CD4-positive, alpha-beta T cell (primary cell): ENCODE measurements at regions not wholly inside any gene's neighbourhood (a gene's known extent, or its start where the extent isn't known, plus 50 kb on each side); places are given as distances from the start of the nearest gene placed in this dataset.

Experiments used
- ATAC-seq: fragments of 200-7000 bp; cut with Tn5 transposase; one replicate; pipeline ENCODE4 v1.10.0; 2022; ENCODE audit warnings: mild to moderate bottlenecking; ENCODE audit not compliant: poor library complexity
- CTCF ChIA-PET: fragments of 350-600 bp; sonication (Branson Sonifier 250); formaldehyde crosslinking; loops from one replicate; lab custom pipeline; 2021; ENCODE audit warnings: antibody characterized with exemption, inconsistent platforms; lab: Charles Lee
- POLR2A ChIA-PET: fragments of 350-600 bp; sonication (Branson Sonifier 250); formaldehyde crosslinking; loops from one replicate; lab custom pipeline; 2021; ENCODE audit warnings: antibody characterized with exemption, inconsistent platforms; lab: Charles Lee
- DNase-seq, 14 experiments: peaks; one replicate each; pipeline ENCODE4 v3.0.0-alpha.2; 2013 to 2020; ENCODE audit warnings: mixed read lengths in 2 of 14
- H3K27ac ChIP-seq, 2 donors: one replicate each; pipeline versions ENCODE4 v1.5.1 to v1.7.0; 2013; ENCODE audit warnings: low read length in 2 of 2, low read depth in 1 of 2, mild to moderate bottlenecking in 1 of 2
- H3K27me3 ChIP-seq, 2 experiments: 1 replicate in 1 of 2; 2 replicates in 1 of 2; pipeline versions ENCODE4 v1.6.1 to v1.7.0; 2013; ENCODE audit warnings: low read length in 2 of 2, control low read depth in 1 of 2, mild to moderate bottlenecking in 1 of 2, moderate library complexity in 1 of 2; ENCODE audit not compliant: insufficient read depth in 2 of 2, control insufficient read depth in 1 of 2
- H3K36me3 ChIP-seq: one replicate; pipeline ENCODE4 v1.6.1; 2013; ENCODE audit warnings: low read length, control low read depth; ENCODE audit not compliant: insufficient read depth
- H3K4me1 ChIP-seq: one replicate; pipeline ENCODE4 v1.6.1; 2013; ENCODE audit warnings: low read length, control low read depth; ENCODE audit not compliant: insufficient read depth
- H3K4me3 ChIP-seq: one replicate; pipeline ENCODE4 v1.5.1; 2013; ENCODE audit warnings: mild to moderate bottlenecking, low read length, moderate library complexity
- H3K9me3 ChIP-seq, 2 experiments: 1 replicate in 1 of 2; 2 replicates in 1 of 2; pipeline versions ENCODE4 v1.6.1 to v1.7.0; 2013; ENCODE audit warnings: low read length in 2 of 2, mild to moderate bottlenecking in 2 of 2, control low read depth in 1 of 2, moderate library complexity in 1 of 2; ENCODE audit not compliant: control insufficient read depth in 1 of 2, insufficient read depth in 1 of 2
- H3K27ac Mint-ChIP-seq: one replicate; pipeline ENCODE4 v1.8.0; 2020; ENCODE audit warnings: mixed read lengths
- H3K27me3 Mint-ChIP-seq: one replicate; pipeline ENCODE4 v1.8.0; 2021; ENCODE audit warnings: mixed read lengths
- H3K36me3 Mint-ChIP-seq: one replicate; pipeline ENCODE4 v1.8.0; 2021; ENCODE audit warnings: low read depth, mixed read lengths
- H3K4me1 Mint-ChIP-seq: one replicate; pipeline ENCODE4 v1.8.0; 2021; ENCODE audit warnings: low read depth, mixed read lengths
- H3K4me3 Mint-ChIP-seq: one replicate; pipeline ENCODE4 v1.8.0; 2020; ENCODE audit warnings: mild to moderate bottlenecking, mixed read lengths
- H3K9me3 Mint-ChIP-seq: one replicate; pipeline ENCODE4 v1.8.0; 2020; ENCODE audit warnings: mixed read lengths
- CTCF ChIP-seq: fragments of 200-600 bp; IDR thresholded peaks from one replicate; pipeline ENCODE4 v1.8.0; 2022; ENCODE audit warnings: antibody characterized with exemption, mild to moderate bottlenecking
- intact Hi-C, 2 experiments: fragments of 100-400 bp; cut with DNase I in 1 of 2; cut with micrococcal nuclease in 1 of 2; formaldehyde crosslinking; loops; one replicate each; pipeline versions ENCODE4 v1.15.1 to v1.9.0; 2023 to 2025; cut with DNase I, micrococcal nuclease

GRCh38 chr10:36188080-36188453 is 546.0 kb upstream of the FZD8 start:
- Histone ChIP-seq H3K4me1 (no peaks in the 10 kb centered on the region), H3K4me3 (no peak overlapping the region), H3K9me3 (peaks cover 5 to 14% of the 10 kb centered on the region in 2 experiments), H3K27me3 (no peaks in the 10 kb centered on the region), H3K27ac (no peak overlapping the region), H3K36me3 (no peaks in the 10 kb centered on the region)
- Mint-ChIP-seq H3K4me3 (no peak overlapping the region), H3K27me3 (no peaks in the 10 kb centered on the region), H3K9me3 (peaks cover 23% of the 10 kb centered on the region), H3K27ac (no peak overlapping the region), H3K36me3 (no peaks in the 10 kb centered on the region), H3K4me1 (no peaks in the 10 kb centered on the region)
- intact Hi-C loops, result no loop called here
- ATAC-seq, result no peak
- POLR2A ChIA-PET, result no interaction called here
- CTCF ChIA-PET, result no interaction called here
- DNase-seq, result no peak
- no peak for TF ChIP-seq CTCF

GRCh38 chr10:36187380-36188079 is 545.4 kb upstream of the FZD8 start:
- Mint-ChIP-seq H3K27me3 (no peaks in the 10 kb centered on the region), H3K36me3 (no peaks in the 10 kb centered on the region), H3K4me3 (no peak overlapping the region), H3K9me3 (peaks cover 21% of the 10 kb centered on the region), H3K27ac (no peak overlapping the region), H3K4me1 (no peaks in the 10 kb centered on the region)
- Histone ChIP-seq H3K27ac (no peak overlapping the region), H3K4me1 (no peaks in the 10 kb centered on the region), H3K4me3 (no peak overlapping the region), H3K9me3 (peaks cover 5 to 14% of the 10 kb centered on the region in 2 experiments), H3K36me3 (no peaks in the 10 kb centered on the region), H3K27me3 (no peaks in the 10 kb centered on the region)
- DNase-seq, result no peak
- TF ChIP-seq CTCF, result no peak
- no peak for ATAC-seq
- CTCF ChIA-PET, result no interaction called here
- POLR2A ChIA-PET, result no interaction called here
- intact Hi-C loops, result no loop called here

GRCh38 chr10:36185097-36185496 is 543.0 kb upstream of the FZD8 start:
- Mint-ChIP-seq H3K4me3 (no peak overlapping the region), H3K27ac (no peak overlapping the region), H3K36me3 (no peaks in the 10 kb centered on the region), H3K27me3 (no peaks in the 10 kb centered on the region), H3K4me1 (no peaks in the 10 kb centered on the region), H3K9me3 (peaks cover 12% of the 10 kb centered on the region)
- POLR2A ChIA-PET, result no interaction called here
- Histone ChIP-seq H3K27me3 (no peaks in the 10 kb centered on the region), H3K36me3 (no peaks in the 10 kb centered on the region), H3K4me1 (no peaks in the 10 kb centered on the region), H3K27ac (no peak overlapping the region), H3K4me3 (no peak overlapping the region), H3K9me3 (peaks cover 0 to 14% of the 10 kb centered on the region in 2 experiments)
- intact Hi-C loops, result no loop called here
- no peak for DNase-seq
- ATAC-seq, result no peak
- TF ChIP-seq CTCF, result no peak
- CTCF ChIA-PET, result interaction anchor here (0.7 kb wide), 1 partner anchor 1158 kb away, joined by 4 read pairs; no protein-coding TSS in a partner anchor
